CD14-positive monocyte (primary cell): ENCODE measurements at regions not wholly inside any gene's neighbourhood (a gene's known extent, or its start where the extent isn't known, plus 50 kb on each side); places are given as distances from the start of the nearest gene placed in this dataset.

Experiments used
- DNase-seq, 3 donors: peaks; one replicate each; pipeline ENCODE4 v3.0.0-alpha.2; 2011 to 2022
- H2AFZ ChIP-seq: 2 replicates; pipeline ENCODE4 v1.6.0; 2012; ENCODE audit warnings: mild to moderate bottlenecking, low read depth, low read length, inconsistent platforms; ENCODE audit not compliant: insufficient read depth, poor library complexity, severe bottlenecking
- H3K27ac ChIP-seq, 2 donors: 1 replicate in 1 of 2; 2 replicates in 1 of 2; pipeline ENCODE4 v1.5.1; 2012 to 2013; ENCODE audit warnings: low read length in 2 of 2, control low read depth in 1 of 2, inconsistent platforms in 1 of 2, low read depth in 1 of 2, mild to moderate bottlenecking in 1 of 2
- H3K27me3 ChIP-seq, 2 donors: one replicate each; pipeline versions ENCODE4 v1.6.0 to v1.6.1; 2011 to 2013; ENCODE audit warnings: low read length in 2 of 2; ENCODE audit not compliant: control insufficient read depth in 2 of 2, insufficient read depth in 2 of 2
- H3K36me3 ChIP-seq, 2 donors: replicated peaks in 1 of 2; 1 replicate in 1 of 2; 2 replicates in 1 of 2; pipeline versions ENCODE4 v1.5.1 to v1.6.1; 2012 to 2013; ENCODE audit warnings: low read length in 2 of 2, control low read depth in 1 of 2, inconsistent platforms in 1 of 2, mild to moderate bottlenecking in 1 of 2; ENCODE audit not compliant: insufficient read depth in 2 of 2, control insufficient read depth in 1 of 2
- H3K4me1 ChIP-seq, 2 donors: 1 replicate in 1 of 2; 2 replicates in 1 of 2; pipeline versions ENCODE4 v1.5.1 to v1.6.1; 2012 to 2013; ENCODE audit warnings: low read length in 2 of 2, control low read depth in 1 of 2, inconsistent platforms in 1 of 2, mild to moderate bottlenecking in 1 of 2, moderate library complexity in 1 of 2; ENCODE audit not compliant: insufficient read depth in 2 of 2, control insufficient read depth in 1 of 2
- H3K4me2 ChIP-seq: replicated peaks from 2 replicates; pipeline ENCODE3; 2012; ENCODE audit warnings: low read length, moderate library complexity, mild to moderate bottlenecking; ENCODE audit not compliant: poor library complexity, severe bottlenecking; ENCODE audit errors: extremely low read depth
- H3K4me3 ChIP-seq, 3 experiments: fragments of 200-600 bp in 1 of 3; sonication (generic) in 1 of 3; replicated peaks in 1 of 3; 1 replicate in 2 of 3; 2 replicates in 1 of 3; pipeline ENCODE4 v1.5.1; 2011 to 2013; ENCODE audit warnings: low read length in 3 of 3, mild to moderate bottlenecking in 3 of 3, control low read depth in 2 of 3, low read depth in 2 of 3, inconsistent platforms in 1 of 3, moderate library complexity in 1 of 3
- H3K79me2 ChIP-seq: 2 replicates; pipeline ENCODE4 v1.6.0; 2012; ENCODE audit warnings: mild to moderate bottlenecking, control low read depth, inconsistent platforms, low read length, moderate library complexity; ENCODE audit not compliant: insufficient read depth
- H3K9ac ChIP-seq: 2 replicates; pipeline ENCODE4 v1.6.0; 2017; ENCODE audit warnings: low read length, mild to moderate bottlenecking; ENCODE audit not compliant: insufficient read depth, poor library complexity, severe bottlenecking
- H3K9me3 ChIP-seq, 2 donors: replicated peaks in 1 of 2; 1 replicate in 1 of 2; 2 replicates in 1 of 2; pipeline versions ENCODE4 v1.5.1 to v1.6.1; 2012 to 2013; ENCODE audit warnings: low read length in 2 of 2, control low read depth in 1 of 2; ENCODE audit not compliant: control insufficient read depth in 1 of 2, insufficient read depth in 1 of 2
- H4K20me1 ChIP-seq: 2 replicates; pipeline ENCODE4 v1.6.0; 2012; ENCODE audit warnings: mild to moderate bottlenecking, low read length, control low read depth, moderate library complexity; ENCODE audit not compliant: insufficient read depth
- H3K27ac Mint-ChIP-seq, 7 donors: one replicate each; pipeline ENCODE4 v1.8.0; 2020; ENCODE audit warnings: mild to moderate bottlenecking in 7 of 7, mixed read lengths in 7 of 7, moderate library complexity in 6 of 7, inconsistent platforms in 2 of 7
- H3K27me3 Mint-ChIP-seq, 3 donors: one replicate each; pipeline ENCODE4 v1.8.0; 2021 to 2022; ENCODE audit warnings: low read depth in 3 of 3, mild to moderate bottlenecking in 3 of 3, mixed read lengths in 3 of 3, moderate library complexity in 3 of 3, inconsistent platforms in 1 of 3
- H3K36me3 Mint-ChIP-seq, 2 donors: one replicate each; pipeline ENCODE4 v1.8.0; 2020; ENCODE audit warnings: mixed read lengths in 2 of 2, inconsistent platforms in 1 of 2, mild to moderate bottlenecking in 1 of 2
- H3K4me1 Mint-ChIP-seq: one replicate; pipeline ENCODE4 v1.8.0; 2020; ENCODE audit warnings: mild to moderate bottlenecking, mixed read lengths
- H3K4me3 Mint-ChIP-seq, 2 donors: one replicate each; pipeline ENCODE4 v1.8.0; 2020; ENCODE audit warnings: mild to moderate bottlenecking in 2 of 2, mixed read lengths in 2 of 2, moderate library complexity in 1 of 2
- H3K9me3 Mint-ChIP-seq, 7 donors: one replicate each; pipeline ENCODE4 v1.8.0; 2020 to 2022; ENCODE audit warnings: mixed read lengths in 7 of 7, mild to moderate bottlenecking in 6 of 7, moderate library complexity in 6 of 7, inconsistent platforms in 2 of 7
- WGBS: methylation state at CpG from one replicate; pipeline ENCODE4 v1.1.5; 2013; ENCODE audit warnings: missing lambda C conversion rate; ENCODE audit not compliant: insufficient coverage; 5-methylcytosine and 5-hydroxymethylcytosine counted together
- intact Hi-C, 2 donors: fragments of 100-400 bp; cut with micrococcal nuclease; formaldehyde crosslinking; loops; one replicate each; pipeline versions ENCODE4 v1.15.0 to v1.15.1; 2023
- TF ChIP-seq, protein P1 (sequence below): fragments of 200-600 bp; IDR thresholded peaks from one replicate; pipeline ENCODE4 v1.8.0; 2022; ENCODE audit warnings: antibody characterized with exemption, mild to moderate bottlenecking

DNA sequence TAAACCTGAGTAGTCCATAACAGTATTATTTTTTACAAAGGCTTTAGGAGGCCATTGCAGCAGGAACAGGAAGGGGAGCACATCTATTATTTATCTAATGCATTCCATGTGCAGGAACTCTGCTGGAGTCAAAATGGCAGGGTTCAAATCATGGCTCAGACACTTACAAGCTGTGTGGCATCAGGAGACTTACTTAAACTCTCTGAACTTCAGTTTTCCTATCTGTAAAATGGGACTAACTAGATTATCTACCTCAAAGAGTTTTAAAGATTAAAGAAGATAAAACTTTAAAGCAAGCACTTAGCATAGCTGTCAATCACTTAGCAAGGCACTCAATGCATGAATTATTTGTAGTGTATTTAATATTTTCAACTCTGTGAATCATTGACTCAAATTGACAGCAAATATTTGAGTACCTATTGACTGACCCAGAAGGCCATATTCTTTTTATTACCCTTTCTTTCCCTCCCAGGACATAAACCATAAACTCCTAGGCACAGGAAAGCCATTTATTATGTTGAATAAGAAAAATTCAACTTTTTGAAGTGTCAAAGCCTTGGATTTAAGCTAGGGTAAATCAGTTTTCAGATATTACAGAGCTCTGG, 115.8 kb upstream of the FAM204A start:
- no peak overlapping the region for H3K27ac ChIP-seq
- intact Hi-C loops = no loop called here
- no peak overlapping the region for H3K4me3 Mint-ChIP-seq
- H4K20me1 ChIP-seq = no peaks in the 10 kb centered on the region
- no peaks in the 10 kb centered on the region for H3K4me1 ChIP-seq
- no peaks in the 10 kb centered on the region for H3K79me2 ChIP-seq
- no peak overlapping the region for H3K4me2 ChIP-seq
- peaks cover 0 to 3% (median 0%) of the 10 kb centered on the region in 7 donors for H3K9me3 Mint-ChIP-seq
- peaks cover 9 to 22% (median 19%) of the 10 kb centered on the region in 3 donors for H3K27me3 Mint-ChIP-seq
- H3K4me1 Mint-ChIP-seq = peaks cover 3% of the 10 kb centered on the region
- no peaks in the 10 kb centered on the region for H3K9me3 ChIP-seq
- no peak overlapping the region for H2AFZ ChIP-seq
- H3K4me3 ChIP-seq = no peak overlapping the region
- no peak overlapping the region for H3K9ac ChIP-seq
- H3K36me3 Mint-ChIP-seq = no peaks in the 10 kb centered on the region
- TF ChIP-seq, protein P1, sequence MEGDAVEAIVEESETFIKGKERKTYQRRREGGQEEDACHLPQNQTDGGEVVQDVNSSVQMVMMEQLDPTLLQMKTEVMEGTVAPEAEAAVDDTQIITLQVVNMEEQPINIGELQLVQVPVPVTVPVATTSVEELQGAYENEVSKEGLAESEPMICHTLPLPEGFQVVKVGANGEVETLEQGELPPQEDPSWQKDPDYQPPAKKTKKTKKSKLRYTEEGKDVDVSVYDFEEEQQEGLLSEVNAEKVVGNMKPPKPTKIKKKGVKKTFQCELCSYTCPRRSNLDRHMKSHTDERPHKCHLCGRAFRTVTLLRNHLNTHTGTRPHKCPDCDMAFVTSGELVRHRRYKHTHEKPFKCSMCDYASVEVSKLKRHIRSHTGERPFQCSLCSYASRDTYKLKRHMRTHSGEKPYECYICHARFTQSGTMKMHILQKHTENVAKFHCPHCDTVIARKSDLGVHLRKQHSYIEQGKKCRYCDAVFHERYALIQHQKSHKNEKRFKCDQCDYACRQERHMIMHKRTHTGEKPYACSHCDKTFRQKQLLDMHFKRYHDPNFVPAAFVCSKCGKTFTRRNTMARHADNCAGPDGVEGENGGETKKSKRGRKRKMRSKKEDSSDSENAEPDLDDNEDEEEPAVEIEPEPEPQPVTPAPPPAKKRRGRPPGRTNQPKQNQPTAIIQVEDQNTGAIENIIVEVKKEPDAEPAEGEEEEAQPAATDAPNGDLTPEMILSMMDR = no peak
- no peak overlapping the region for H3K27ac Mint-ChIP-seq
- no peak for DNase-seq
- no peaks in the 10 kb centered on the region for H3K36me3 ChIP-seq
- peaks cover 4 to 9% of the 10 kb centered on the region in 2 donors for H3K27me3 ChIP-seq

DNA sequence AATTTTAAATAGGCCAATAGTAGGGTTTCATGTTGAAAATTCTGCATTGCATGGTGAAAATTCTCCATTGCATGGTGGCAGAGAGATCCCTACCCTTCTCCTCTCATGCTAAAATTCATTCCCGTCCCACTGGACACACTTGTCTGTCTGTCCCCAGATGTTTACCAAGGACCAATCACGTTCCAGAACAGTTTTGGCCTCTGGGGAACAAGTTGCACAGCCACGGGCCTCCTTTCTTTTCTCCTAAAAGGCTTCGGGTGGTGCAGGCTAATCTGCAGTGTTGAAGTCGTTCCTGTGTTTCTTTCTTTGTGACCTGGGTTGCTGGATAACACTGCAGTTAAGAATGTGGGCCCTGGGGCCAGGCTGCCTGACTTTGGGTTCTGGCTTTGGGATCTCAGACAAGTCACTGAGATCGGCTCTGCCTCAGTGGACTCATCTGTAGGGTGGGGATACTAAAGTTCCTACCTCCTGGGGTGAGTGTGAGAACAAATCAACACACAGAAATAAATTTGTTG, 113.1 kb upstream of the FAM204A start:
- intact Hi-C loops = no loop called here
- H3K9me3 ChIP-seq = no peaks in the 10 kb centered on the region
- Mint-ChIP-seq H3K4me1 (peaks cover 3% of the 10 kb centered on the region), H3K27me3 (peaks cover 9 to 25% (median 22%) of the 10 kb centered on the region in 3 donors), H3K9me3 (peaks cover 0 to 11% (median 4%) of the 10 kb centered on the region in 7 donors), H3K36me3 (no peaks in the 10 kb centered on the region), H3K27ac (no peak overlapping the region), H3K4me3 (no peak overlapping the region)
- H2AFZ ChIP-seq = no peak overlapping the region
- WGBS = 73% methylated on average over 4 of the region's 6 CpGs
- H3K36me3 ChIP-seq = no peaks in the 10 kb centered on the region
- no peak overlapping the region for H3K4me2 ChIP-seq
- peaks cover 4 to 7% of the 10 kb centered on the region in 2 donors for H3K27me3 ChIP-seq
- TF ChIP-seq, protein P1 = no peak
- no peak overlapping the region for H3K9ac ChIP-seq
- no peak overlapping the region for H3K4me3 ChIP-seq
- DNase-seq = no peak
- no peak overlapping the region for H3K27ac ChIP-seq
- H3K79me2 ChIP-seq = no peaks in the 10 kb centered on the region
- H3K4me1 ChIP-seq = no peaks in the 10 kb centered on the region
- H4K20me1 ChIP-seq = no peaks in the 10 kb centered on the region
